ENCODE measurements at regions not wholly inside any gene's neighbourhood (a gene's known extent, or its start where the extent isn't known, plus 50 kb on each side); places are given as distances from the start of the nearest gene placed in this dataset.
A peak's percentile ranks its signal among the peaks of the same experiment; 100 is the strongest.
"Not testable (repeated sequence)": the region's sequence is repeated elsewhere in the genome, so short reads cannot be mapped to it uniquely, and the experiment has no call there.

GRCh38 chr1:170811013-170811412 lies 124.3 kb upstream of the MROH9 start:
- not testable (repeated sequence) for H2BK15ac ChIP-seq (ENCODE audit: low read depth, poor library complexity, severe bottlenecking); H4K91ac ChIP-seq (ENCODE audit: low read length); H3K14ac ChIP-seq (ENCODE audit: low read length in 2 of 2); H3K4me3 ChIP-seq (ENCODE audit: insufficient read depth in 1 of 2, low read depth in 1 of 2, low read length in 2 of 2); H3K9me3 ChIP-seq (ENCODE audit: control insufficient read depth, low read length); H2BK120ac ChIP-seq (ENCODE audit: low read depth, low read length); H3K9ac ChIP-seq (ENCODE audit: low read length); H2AFZ ChIP-seq (ENCODE audit: low read depth, low read length); H3K27me3 ChIP-seq (ENCODE audit: control insufficient read depth in 1 of 2, insufficient read depth in 1 of 2, low read length in 2 of 2); H2BK12ac ChIP-seq (ENCODE audit: low read length in 2 of 2); H3K18ac ChIP-seq (ENCODE audit: low read depth in 1 of 2, low read length in 2 of 2); H2BK5ac ChIP-seq (ENCODE audit: low read depth, low read length, poor library complexity, severe bottlenecking); H3K4me2 ChIP-seq (ENCODE audit: low read length, poor library complexity, severe bottlenecking); H3K23ac ChIP-seq (ENCODE audit: low read length in 2 of 2); H3K4me1 ChIP-seq (ENCODE audit: control insufficient read depth, insufficient read depth, low read depth, low read length); H3K27ac ChIP-seq (ENCODE audit: low read length, poor library complexity, severe bottlenecking); H4K8ac ChIP-seq (ENCODE audit: low read length); H3K79me1 ChIP-seq (replicated peaks; ENCODE audit: low read length, poor library complexity, severe bottlenecking); H3K4ac ChIP-seq (ENCODE audit: low read depth in 1 of 2, low read length in 2 of 2); H3K36me3 ChIP-seq (ENCODE audit: control insufficient read depth in 1 of 2, insufficient read depth in 2 of 2, low read depth in 1 of 2, low read length in 2 of 2); H2AK5ac ChIP-seq (ENCODE audit: low read length, severe bottlenecking)
- DNase-seq = peak; percentile 25
- 68% methylated on average over 7 of the region's 7 CpGs for WGBS

- H4K91ac ChIP-seq (ENCODE audit: low read length) = no peak overlapping the region
- H4K8ac ChIP-seq (ENCODE audit: low read length) = no peak overlapping the region
- H3K14ac ChIP-seq (ENCODE audit: low read length in 2 of 2) = no peak overlapping the region
- no peaks in the 10 kb centered on the region for H3K9me3 ChIP-seq (ENCODE audit: control insufficient read depth, low read length)
- H3K9ac ChIP-seq (ENCODE audit: low read length) = no peak overlapping the region
- no peak overlapping the region for H3K18ac ChIP-seq (ENCODE audit: low read depth in 1 of 2, low read length in 2 of 2)
- H2BK120ac ChIP-seq (ENCODE audit: low read depth, low read length) = no peak overlapping the region
- H3K36me3 ChIP-seq (ENCODE audit: control insufficient read depth in 1 of 2, insufficient read depth in 2 of 2, low read depth in 1 of 2, low read length in 2 of 2) = no peaks in the 10 kb centered on the region
- no peak overlapping the region for H2AK5ac ChIP-seq (ENCODE audit: low read length, severe bottlenecking)
- H3K23ac ChIP-seq (ENCODE audit: low read length in 2 of 2) = no peak overlapping the region
- H3K4ac ChIP-seq (ENCODE audit: low read depth in 1 of 2, low read length in 2 of 2) = no peak overlapping the region
- H3K4me1 ChIP-seq (ENCODE audit: control insufficient read depth, insufficient read depth, low read depth, low read length) = no peaks in the 10 kb centered on the region
- no peak for DNase-seq
- no peak overlapping the region for H2BK12ac ChIP-seq (ENCODE audit: low read length in 2 of 2)
- no peaks in the 10 kb centered on the region for H3K27me3 ChIP-seq (ENCODE audit: control insufficient read depth in 1 of 2, insufficient read depth in 1 of 2, low read length in 2 of 2)
- no peak overlapping the region for H3K4me2 ChIP-seq (ENCODE audit: low read length, poor library complexity, severe bottlenecking)
- no peak overlapping the region for H2BK5ac ChIP-seq (ENCODE audit: low read depth, low read length, poor library complexity, severe bottlenecking)
- H3K27ac ChIP-seq (ENCODE audit: low read length, poor library complexity, severe bottlenecking) = no peak overlapping the region
- H3K79me1 ChIP-seq (replicated peaks; ENCODE audit: low read length, poor library complexity, severe bottlenecking) = no peaks in the 10 kb centered on the region
- H3K4me3 ChIP-seq (ENCODE audit: insufficient read depth in 1 of 2, low read depth in 1 of 2, low read length in 2 of 2) = no peak overlapping the region
- H2BK15ac ChIP-seq (ENCODE audit: low read depth, poor library complexity, severe bottlenecking) = no peak overlapping the region
- H2AFZ ChIP-seq (ENCODE audit: low read depth, low read length) = no peak overlapping the region
- WGBS = no CpG with 5 or more reads among the region's 2 CpGs
Measured at GRCh38 chr1:170819781-170820180, 115.6 kb upstream of the MROH9 start.

GRCh38 chr1:170823120-170823519 lies 112.2 kb upstream of the MROH9 start:
- WGBS = 62% methylated on average over 2 of the region's 2 CpGs

GRCh38 chr1:170831276-170831675 lies 104.1 kb upstream of the MROH9 start:
- Histone ChIP-seq H2BK12ac (ENCODE audit: low read length in 2 of 2) (no peak overlapping the region), H3K4me3 (ENCODE audit: insufficient read depth in 1 of 2, low read depth in 1 of 2, low read length in 2 of 2) (no peak overlapping the region), H2BK120ac (ENCODE audit: low read depth, low read length) (no peak overlapping the region), H2BK15ac (ENCODE audit: low read depth, poor library complexity, severe bottlenecking) (no peak overlapping the region), H4K91ac (ENCODE audit: low read length) (no peak overlapping the region), H3K9me3 (ENCODE audit: control insufficient read depth, low read length) (no peaks in the 10 kb centered on the region), H3K27ac (ENCODE audit: low read length, poor library complexity, severe bottlenecking) (no peak overlapping the region), H3K4me2 (ENCODE audit: low read length, poor library complexity, severe bottlenecking) (no peak overlapping the region), H4K8ac (ENCODE audit: low read length) (no peak overlapping the region), H3K27me3 (ENCODE audit: control insufficient read depth in 1 of 2, insufficient read depth in 1 of 2, low read length in 2 of 2) (no peaks in the 10 kb centered on the region), H3K9ac (ENCODE audit: low read length) (no peak overlapping the region), H3K79me1 (replicated peaks; ENCODE audit: low read length, poor library complexity, severe bottlenecking) (no peaks in the 10 kb centered on the region), H3K23ac (ENCODE audit: low read length in 2 of 2) (no peak overlapping the region), H2BK5ac (ENCODE audit: low read depth, low read length, poor library complexity, severe bottlenecking) (no peak overlapping the region), H2AK5ac (ENCODE audit: low read length, severe bottlenecking) (no peak overlapping the region), H2AFZ (ENCODE audit: low read depth, low read length) (no peak overlapping the region), H3K4me1 (ENCODE audit: control insufficient read depth, insufficient read depth, low read depth, low read length) (no peaks in the 10 kb centered on the region), H3K18ac (ENCODE audit: low read depth in 1 of 2, low read length in 2 of 2) (no peak overlapping the region), H3K4ac (ENCODE audit: low read depth in 1 of 2, low read length in 2 of 2) (no peak overlapping the region), H3K14ac (ENCODE audit: low read length in 2 of 2) (no peak overlapping the region), H3K36me3 (ENCODE audit: control insufficient read depth in 1 of 2, insufficient read depth in 2 of 2, low read depth in 1 of 2, low read length in 2 of 2) (no peaks in the 10 kb centered on the region)
- WGBS = 86% methylated on average over 4 of the region's 7 CpGs
- no peak for DNase-seq

More at GRCh38 chr1:170823120-170823519, 112.2 kb upstream of the MROH9 start:
- no peak for DNase-seq
- H3K4ac ChIP-seq (ENCODE audit: low read depth in 1 of 2, low read length in 2 of 2) = no peak overlapping the region
- no peaks in the 10 kb centered on the region for H3K9me3 ChIP-seq (ENCODE audit: control insufficient read depth, low read length)
- H3K14ac ChIP-seq (ENCODE audit: low read length in 2 of 2) = no peak overlapping the region
- H3K79me1 ChIP-seq (replicated peaks; ENCODE audit: low read length, poor library complexity, severe bottlenecking) = no peaks in the 10 kb centered on the region
- H2AFZ ChIP-seq (ENCODE audit: low read depth, low read length) = no peak overlapping the region
- no peak overlapping the region for H3K18ac ChIP-seq (ENCODE audit: low read depth in 1 of 2, low read length in 2 of 2)
- no peaks in the 10 kb centered on the region for H3K27me3 ChIP-seq (ENCODE audit: control insufficient read depth in 1 of 2, insufficient read depth in 1 of 2, low read length in 2 of 2)
- H4K8ac ChIP-seq (ENCODE audit: low read length) = no peak overlapping the region
- no peaks in the 10 kb centered on the region for H3K4me1 ChIP-seq (ENCODE audit: control insufficient read depth, insufficient read depth, low read depth, low read length)
- no peaks in the 10 kb centered on the region for H3K36me3 ChIP-seq (ENCODE audit: control insufficient read depth in 1 of 2, insufficient read depth in 2 of 2, low read depth in 1 of 2, low read length in 2 of 2)
- H3K9ac ChIP-seq (ENCODE audit: low read length) = no peak overlapping the region
- no peak overlapping the region for H3K23ac ChIP-seq (ENCODE audit: low read length in 2 of 2)
- no peak overlapping the region for H2BK12ac ChIP-seq (ENCODE audit: low read length in 2 of 2)
- no peak overlapping the region for H4K91ac ChIP-seq (ENCODE audit: low read length)
- H3K4me2 ChIP-seq (ENCODE audit: low read length, poor library complexity, severe bottlenecking) = no peak overlapping the region
- no peak overlapping the region for H2AK5ac ChIP-seq (ENCODE audit: low read length, severe bottlenecking)
- no peak overlapping the region for H2BK120ac ChIP-seq (ENCODE audit: low read depth, low read length)
- no peak overlapping the region for H3K27ac ChIP-seq (ENCODE audit: low read length, poor library complexity, severe bottlenecking)
- H3K4me3 ChIP-seq (ENCODE audit: insufficient read depth in 1 of 2, low read depth in 1 of 2, low read length in 2 of 2) = no peak overlapping the region
- H2BK15ac ChIP-seq (ENCODE audit: low read depth, poor library complexity, severe bottlenecking) = no peak overlapping the region
- H2BK5ac ChIP-seq (ENCODE audit: low read depth, low read length, poor library complexity, severe bottlenecking) = no peak overlapping the region

All from mesenchymal stem cell (in vitro differentiated cells and primary cell).